Ascending aorta (tissue), 2 donors: ENCODE measurements at regions not wholly inside any gene's neighbourhood (a gene's known extent, or its start where the extent isn't known, plus 50 kb on each side); places are given as distances from the start of the nearest gene placed in this dataset.

Experiments used
- DNase-seq, 2 donors: peaks; one replicate each; pipeline ENCODE4 v3.0.0-alpha.2; 2019; ENCODE audit warnings: low spot score in 2 of 2
- H3K27ac ChIP-seq, 2 donors: fragments of 200-600 bp; sonication (generic); one replicate each; pipeline ENCODE4 v1.5.1; 2016 to 2017; ENCODE audit warnings: mild to moderate bottlenecking in 1 of 2
- H3K27me3 ChIP-seq: fragments of 200-600 bp; sonication (generic); one replicate; pipeline ENCODE4 v1.5.1; 2017
- H3K36me3 ChIP-seq, 2 donors: fragments of 200-600 bp; sonication (generic); one replicate each; pipeline ENCODE4 v1.5.1; 2016
- H3K4me1 ChIP-seq, 2 donors: fragments of 200-600 bp; sonication (generic); one replicate each; pipeline ENCODE4 v1.5.1; 2016 to 2017; ENCODE audit warnings: mild to moderate bottlenecking in 1 of 2
- H3K4me3 ChIP-seq, 2 donors: fragments of 200-600 bp; sonication (generic); one replicate each; pipeline ENCODE4 v1.5.1; 2016 to 2017; ENCODE audit warnings: mild to moderate bottlenecking in 1 of 2
- H3K9me3 ChIP-seq, 2 donors: fragments of 200-600 bp; sonication (generic); one replicate each; pipeline ENCODE4 v1.5.1; 2016
- intact Hi-C: fragments of 100-400 bp; cut with DNase I; formaldehyde crosslinking; loops from one replicate; pipeline ENCODE4 v1.15.1; 2023
- TF ChIP-seq, protein P1 (sequence below), 3 experiments: fragments of 200-600 bp in 2 of 3; fragments of 450-650 bp in 1 of 3; sonication (generic) in 2 of 3; IDR thresholded peaks; one replicate each; pipeline ENCODE4 v1.5.1; 2016 to 2019; ENCODE audit warnings: antibody characterized with exemption in 3 of 3, mild to moderate bottlenecking in 1 of 3, moderate library complexity in 1 of 3

DNA sequence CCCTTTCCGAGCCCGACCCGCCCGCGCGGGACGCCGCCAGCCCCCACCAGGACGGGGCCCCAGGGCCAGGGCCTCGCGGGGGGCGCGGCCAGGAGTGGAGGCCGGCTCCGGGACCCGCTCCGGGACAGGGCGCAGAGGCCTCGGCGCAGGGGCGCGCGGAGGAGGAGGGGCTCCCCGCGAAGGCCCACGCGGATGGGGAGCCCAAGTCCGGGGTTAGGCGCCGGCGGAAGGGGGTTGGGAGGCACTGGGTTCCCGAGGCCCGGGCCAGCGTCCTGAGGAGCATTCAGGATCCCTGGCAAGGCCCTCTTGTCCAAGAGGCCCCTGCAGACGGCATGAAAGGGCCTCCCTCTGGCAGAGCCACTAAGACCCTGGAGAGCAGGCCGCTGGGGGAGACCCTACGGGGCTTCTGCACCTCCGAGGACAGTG lies 57.8 kb upstream of the CIBAR2 start:
- no peak overlapping the region for H3K27ac ChIP-seq

GRCh38 chr16:85170590-85171003 lies 58.3 kb upstream of the CIBAR2 start:
- no peaks in the 10 kb centered on the region for H3K9me3 ChIP-seq
- TF ChIP-seq, protein P1, sequence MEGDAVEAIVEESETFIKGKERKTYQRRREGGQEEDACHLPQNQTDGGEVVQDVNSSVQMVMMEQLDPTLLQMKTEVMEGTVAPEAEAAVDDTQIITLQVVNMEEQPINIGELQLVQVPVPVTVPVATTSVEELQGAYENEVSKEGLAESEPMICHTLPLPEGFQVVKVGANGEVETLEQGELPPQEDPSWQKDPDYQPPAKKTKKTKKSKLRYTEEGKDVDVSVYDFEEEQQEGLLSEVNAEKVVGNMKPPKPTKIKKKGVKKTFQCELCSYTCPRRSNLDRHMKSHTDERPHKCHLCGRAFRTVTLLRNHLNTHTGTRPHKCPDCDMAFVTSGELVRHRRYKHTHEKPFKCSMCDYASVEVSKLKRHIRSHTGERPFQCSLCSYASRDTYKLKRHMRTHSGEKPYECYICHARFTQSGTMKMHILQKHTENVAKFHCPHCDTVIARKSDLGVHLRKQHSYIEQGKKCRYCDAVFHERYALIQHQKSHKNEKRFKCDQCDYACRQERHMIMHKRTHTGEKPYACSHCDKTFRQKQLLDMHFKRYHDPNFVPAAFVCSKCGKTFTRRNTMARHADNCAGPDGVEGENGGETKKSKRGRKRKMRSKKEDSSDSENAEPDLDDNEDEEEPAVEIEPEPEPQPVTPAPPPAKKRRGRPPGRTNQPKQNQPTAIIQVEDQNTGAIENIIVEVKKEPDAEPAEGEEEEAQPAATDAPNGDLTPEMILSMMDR (IDR thresholded peaks at IDR 0.05) = no peak
- no peak overlapping the region for H3K27ac ChIP-seq
- H3K27me3 ChIP-seq = no peaks in the 10 kb centered on the region
- no peak for DNase-seq
- H3K4me1 ChIP-seq = peaks cover 9 to 47% of the 10 kb centered on the region in 2 donors
- intact Hi-C loops = loop anchor here (5.0 kb wide), 2 partner anchors 37 to 62 kb away; no protein-coding TSS in a partner anchor
- no peaks in the 10 kb centered on the region for H3K36me3 ChIP-seq
- H3K4me3 ChIP-seq = peak overlapping the region in 1 of 2 donors; percentile 78

More for the DNA sequence above, 57.8 kb upstream of the CIBAR2 start:
- peaks cover 9 to 52% of the 10 kb centered on the region in 2 donors for H3K4me1 ChIP-seq
- peak overlapping the region; percentile 72 to 78 for H3K4me3 ChIP-seq
- H3K36me3 ChIP-seq = no peaks in the 10 kb centered on the region
- DNase-seq = no peak
- no peaks in the 10 kb centered on the region for H3K9me3 ChIP-seq
- H3K27me3 ChIP-seq = no peaks in the 10 kb centered on the region
- intact Hi-C loops = loop anchor here (5.0 kb wide), 2 partner anchors 37 to 62 kb away; no protein-coding TSS in a partner anchor
- TF ChIP-seq, protein P1 (IDR thresholded peaks at IDR 0.05) = no peak

GRCh38 chr16:85171004-85171758 lies 58.9 kb upstream of the CIBAR2 start:
- H3K9me3 ChIP-seq = no peaks in the 10 kb centered on the region
- intact Hi-C loops = loop anchor here (5.0 kb wide), 2 partner anchors 36 to 61 kb away; no protein-coding TSS in a partner anchor
- TF ChIP-seq, protein P1 (IDR thresholded peaks at IDR 0.05) = no peak
- DNase-seq = no peak
- H3K36me3 ChIP-seq = no peaks in the 10 kb centered on the region
- H3K4me3 ChIP-seq = peak overlapping the region; percentile 12 to 48
- H3K27me3 ChIP-seq = no peaks in the 10 kb centered on the region
- H3K4me1 ChIP-seq = peaks cover 9 to 42% of the 10 kb centered on the region in 2 donors
- no peak overlapping the region for H3K27ac ChIP-seq

- TF ChIP-seq, protein P1 (IDR thresholded peaks at IDR 0.05) = no peak
- no peak overlapping the region for H3K27ac ChIP-seq
Observed at GRCh38 chr16:85171759-85172454, 59.6 kb upstream of the CIBAR2 start.

GRCh38 chr16:85172455-85173145 lies 60.3 kb upstream of the CIBAR2 start:
- Histone ChIP-seq H3K27ac (peak overlapping the region in 1 of 2 donors; percentile 1), H3K4me3 (peak overlapping the region; percentile 13 to 48), H3K9me3 (no peaks in the 10 kb centered on the region), H3K4me1 (peaks cover 9 to 42% of the 10 kb centered on the region in 2 donors), H3K27me3 (no peaks in the 10 kb centered on the region), H3K36me3 (no peaks in the 10 kb centered on the region)
- no peak for DNase-seq
- intact Hi-C loops = loop anchor here (5.0 kb wide), 2 partner anchors 35 to 60 kb away; no protein-coding TSS in a partner anchor
- TF ChIP-seq, protein P1 (IDR thresholded peaks at IDR 0.05) = peak; percentile 24 to 40 (median 31)

More at GRCh38 chr16:85171759-85172454, 59.6 kb upstream of the CIBAR2 start:
- intact Hi-C loops = loop anchor here (5.0 kb wide), 2 partner anchors 35 to 60 kb away; no protein-coding TSS in a partner anchor
- H3K27me3 ChIP-seq = no peaks in the 10 kb centered on the region
- DNase-seq = no peak
- H3K36me3 ChIP-seq = no peaks in the 10 kb centered on the region
- H3K9me3 ChIP-seq = no peaks in the 10 kb centered on the region
- peaks cover 9 to 42% of the 10 kb centered on the region in 2 donors for H3K4me1 ChIP-seq
- peak overlapping the region; percentile 13 to 48 for H3K4me3 ChIP-seq
